ENCODE measurements at regions not wholly inside any gene's neighbourhood (a gene's known extent, or its start where the extent isn't known, plus 50 kb on each side); places are given as distances from the start of the nearest gene placed in this dataset.

- Histone ChIP-seq H3K27me3 (replicated peaks in 1 of 4; ENCODE audit: control extremely low read depth in 1 of 4, control insufficient read depth in 3 of 4, insufficient read depth in 4 of 4, low read length in 3 of 4) (no peaks in the 10 kb centered on the region), H3K4me3 (ENCODE audit: control extremely low read depth in 1 of 5, extremely low read depth in 1 of 5, insufficient read depth in 1 of 5, low read depth in 2 of 5, low read length in 4 of 5) (no peak overlapping the region), H4K20me1 (ENCODE audit: control insufficient read depth, insufficient read depth, low read length, poor library complexity, severe bottlenecking) (no peaks in the 10 kb centered on the region), H2AFZ (ENCODE audit: insufficient read depth, low read depth, low read length, poor library complexity, severe bottlenecking) (no peak overlapping the region), H3K36me3 (replicated peaks in 1 of 2; ENCODE audit: control extremely low read depth in 1 of 2, control insufficient read depth in 1 of 2, extremely low read depth in 1 of 2, insufficient read depth in 2 of 2, low read length in 1 of 2) (no peaks in the 10 kb centered on the region), H3K4me1 (ENCODE audit: control insufficient read depth in 2 of 2, insufficient read depth in 2 of 2, low read length in 2 of 2) (no peaks in the 10 kb centered on the region), H3K9me3 (ENCODE audit: control extremely low read depth in 1 of 3, control insufficient read depth in 2 of 3, insufficient read depth in 1 of 3, low read length in 2 of 3) (peaks cover 0 to 11% (median 0%) of the 10 kb centered on the region in 3 donors), H3K79me2 (ENCODE audit: control insufficient read depth, insufficient read depth, low read length) (no peaks in the 10 kb centered on the region), H3K27ac (ENCODE audit: low read length in 2 of 2) (no peak overlapping the region), H3K4me2 (replicated peaks; ENCODE audit: low read depth, low read length, poor library complexity, severe bottlenecking) (no peak overlapping the region), H3K9ac (ENCODE audit: low read length) (no peak overlapping the region)
- Mint-ChIP-seq H3K27ac (no peak overlapping the region), H3K27me3 (no peaks in the 10 kb centered on the region), H3K4me3 (no peak overlapping the region), H3K4me1 (no peaks in the 10 kb centered on the region), H3K9me3 (ENCODE audit: insufficient read depth) (no peaks in the 10 kb centered on the region)
- TF ChIP-seq EZH2 (IDR thresholded peaks at IDR 0.05; ENCODE audit: borderline replicate concordance, insufficient read depth, low read depth, low read length, poor library complexity, severe bottlenecking) (no peak), CTCF (IDR thresholded peaks at IDR 0.05) (no peak)
- CTCF ChIA-PET: no interaction called here
- WGBS (ENCODE audit: insufficient coverage): 85% methylated on average over 16 of the region's 17 CpGs
- ATAC-seq (ENCODE audit: low read depth) (no peak), DNase-seq (no peak)
- intact Hi-C loops (cut with micrococcal nuclease): no loop called here
- POLR2A ChIA-PET: no interaction called here
These were observed 922.3 kb downstream of the BRD1 start for GRCh38 chr22:48905206-48905975.

GRCh38 chr22:48902983-48903650 is 924.6 kb downstream of the BRD1 start:
- Histone ChIP-seq H3K4me3 (ENCODE audit: control extremely low read depth in 1 of 5, extremely low read depth in 1 of 5, insufficient read depth in 1 of 5, low read depth in 2 of 5, low read length in 4 of 5) (no peak overlapping the region), H4K20me1 (ENCODE audit: control insufficient read depth, insufficient read depth, low read length, poor library complexity, severe bottlenecking) (no peaks in the 10 kb centered on the region), H3K27ac (ENCODE audit: low read length in 2 of 2) (no peak overlapping the region), H3K9me3 (ENCODE audit: control extremely low read depth in 1 of 3, control insufficient read depth in 2 of 3, insufficient read depth in 1 of 3, low read length in 2 of 3) (peaks cover 0 to 19% (median 0%) of the 10 kb centered on the region in 3 donors), H3K4me1 (ENCODE audit: control insufficient read depth in 2 of 2, insufficient read depth in 2 of 2, low read length in 2 of 2) (no peaks in the 10 kb centered on the region), H3K4me2 (replicated peaks; ENCODE audit: low read depth, low read length, poor library complexity, severe bottlenecking) (no peak overlapping the region), H3K36me3 (replicated peaks in 1 of 2; ENCODE audit: control extremely low read depth in 1 of 2, control insufficient read depth in 1 of 2, extremely low read depth in 1 of 2, insufficient read depth in 2 of 2, low read length in 1 of 2) (no peaks in the 10 kb centered on the region), H3K79me2 (ENCODE audit: control insufficient read depth, insufficient read depth, low read length) (no peaks in the 10 kb centered on the region), H2AFZ (ENCODE audit: insufficient read depth, low read depth, low read length, poor library complexity, severe bottlenecking) (no peak overlapping the region), H3K9ac (ENCODE audit: low read length) (no peak overlapping the region), H3K27me3 (replicated peaks in 1 of 4; ENCODE audit: control extremely low read depth in 1 of 4, control insufficient read depth in 3 of 4, insufficient read depth in 4 of 4, low read length in 3 of 4) (no peaks in the 10 kb centered on the region)
- Mint-ChIP-seq H3K27ac (no peak overlapping the region), H3K4me1 (no peaks in the 10 kb centered on the region), H3K27me3 (no peaks in the 10 kb centered on the region), H3K9me3 (ENCODE audit: insufficient read depth) (no peaks in the 10 kb centered on the region), H3K4me3 (no peak overlapping the region)
- no peak for DNase-seq
- intact Hi-C loops (cut with micrococcal nuclease): no loop called here
- WGBS (ENCODE audit: insufficient coverage): 79% methylated on average over 11 of the region's 25 CpGs
- ChIA-PET CTCF (no interaction called here), POLR2A (no interaction called here)
- no peak for ATAC-seq (ENCODE audit: low read depth)
- TF ChIP-seq EZH2 (IDR thresholded peaks at IDR 0.05; ENCODE audit: borderline replicate concordance, insufficient read depth, low read depth, low read length, poor library complexity, severe bottlenecking): no peak
- no peak for TF ChIP-seq CTCF (IDR thresholded peaks at IDR 0.05)
